GM23248 (cell line): ENCODE measurements at regions not wholly inside any gene's neighbourhood (a gene's known extent, or its start where the extent isn't known, plus 50 kb on each side); places are given as distances from the start of the nearest gene placed in this dataset.

Experiments used
- EZH2 ChIP-seq: fragments of 200-600 bp; sonication (generic); IDR thresholded peaks from 2 replicates; pipeline ENCODE4 v1.6.1; 2018; ENCODE audit warnings: antibody characterized with exemption, mild to moderate bottlenecking; ENCODE audit not compliant: insufficient read depth, poor library complexity, severe bottlenecking
- EZH2phosphoT487 ChIP-seq: fragments of 200-600 bp; sonication (generic); IDR thresholded peaks from 2 replicates; pipeline ENCODE4 v1.6.1; 2018; ENCODE audit warnings: antibody characterized with exemption, moderate library complexity, mild to moderate bottlenecking, low read depth; ENCODE audit not compliant: insufficient read depth

DNA sequence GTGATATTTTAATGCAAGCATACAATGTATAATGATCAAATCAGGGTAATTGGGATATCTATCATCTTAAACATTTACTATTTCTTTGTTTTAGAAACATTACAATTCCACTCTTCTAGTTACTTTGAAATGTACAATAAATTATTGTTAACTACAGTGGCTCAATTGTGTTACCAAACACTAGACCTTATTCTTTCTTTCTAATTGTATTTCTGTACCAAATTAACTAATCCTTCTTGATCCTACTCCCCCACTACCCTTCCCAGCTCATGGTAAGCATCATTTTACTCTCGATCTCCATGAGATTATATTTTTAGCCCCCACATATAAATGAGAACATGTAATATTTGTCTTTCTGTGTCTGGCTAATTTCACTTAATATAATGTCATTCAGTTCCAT is 95.0 kb upstream of the MROH9 start:
- no peak for TF ChIP-seq EZH2phosphoT487
- no peak for TF ChIP-seq EZH2
